Stomach (tissue), 4 donors: ENCODE measurements at regions not wholly inside any gene's neighbourhood (a gene's known extent, or its start where the extent isn't known, plus 50 kb on each side); places are given as distances from the start of the nearest gene placed in this dataset.

ENCODE experiments used
- POLR2A ChIP-seq, 4 donors: fragments of 450-650 bp; IDR thresholded peaks; one replicate each; pipeline ENCODE4 v1.6.1; 2016; ENCODE audit warnings: antibody characterized with exemption in 4 of 4, control low read depth in 2 of 4, mild to moderate bottlenecking in 1 of 4, moderate library complexity in 1 of 4
- POLR2AphosphoS5 ChIP-seq, 3 donors: sonication (generic); formaldehyde crosslinking; IDR thresholded peaks; one replicate each; pipeline ENCODE4 v1.6.1; 2016; ENCODE audit warnings: antibody characterized with exemption in 3 of 3
- TF ChIP-seq, protein P1 (sequence below), 7 experiments: fragments of 450-650 bp in 4 of 7; fragments of 200-600 bp in 3 of 7; sonication (generic) in 3 of 7; IDR thresholded peaks; one replicate each; pipeline ENCODE4 v1.5.1; 2016 to 2019; ENCODE audit warnings: antibody characterized with exemption in 7 of 7, control low read depth in 2 of 7, mild to moderate bottlenecking in 1 of 7

DNA sequence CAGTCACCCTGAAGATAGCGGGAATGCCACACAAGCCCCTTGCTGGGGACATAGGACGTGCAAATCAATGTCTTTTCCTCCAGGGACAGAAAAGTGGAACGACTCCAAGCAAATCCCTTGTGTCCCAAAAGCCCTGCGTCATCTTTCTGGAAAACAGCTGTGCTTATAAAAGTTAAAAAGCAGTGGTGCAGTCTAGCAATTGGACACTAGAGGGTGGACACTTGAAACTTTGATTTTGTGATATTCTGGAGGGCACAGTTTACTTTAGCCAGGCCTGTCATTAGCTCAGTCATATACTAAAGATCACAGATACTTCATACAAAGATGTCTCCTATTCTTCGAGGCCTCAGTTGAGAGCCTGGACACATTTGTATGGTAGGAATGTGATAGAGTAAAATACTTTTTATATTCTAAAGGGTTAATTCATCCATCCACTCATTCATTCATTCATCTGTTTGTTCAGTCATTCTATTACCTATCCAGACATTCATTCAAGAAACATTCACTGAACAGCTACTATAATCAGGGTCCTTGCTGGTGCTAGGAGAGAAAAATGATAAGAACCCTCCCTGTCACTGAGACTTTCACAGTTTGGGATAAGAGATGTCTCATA is 63.8 kb upstream of the ANKRD34C start:
- TF ChIP-seq POLR2A (IDR thresholded peaks at IDR 0.05) (no peak), POLR2AphosphoS5 (IDR thresholded peaks at IDR 0.05) (no peak)
- TF ChIP-seq, protein P1, sequence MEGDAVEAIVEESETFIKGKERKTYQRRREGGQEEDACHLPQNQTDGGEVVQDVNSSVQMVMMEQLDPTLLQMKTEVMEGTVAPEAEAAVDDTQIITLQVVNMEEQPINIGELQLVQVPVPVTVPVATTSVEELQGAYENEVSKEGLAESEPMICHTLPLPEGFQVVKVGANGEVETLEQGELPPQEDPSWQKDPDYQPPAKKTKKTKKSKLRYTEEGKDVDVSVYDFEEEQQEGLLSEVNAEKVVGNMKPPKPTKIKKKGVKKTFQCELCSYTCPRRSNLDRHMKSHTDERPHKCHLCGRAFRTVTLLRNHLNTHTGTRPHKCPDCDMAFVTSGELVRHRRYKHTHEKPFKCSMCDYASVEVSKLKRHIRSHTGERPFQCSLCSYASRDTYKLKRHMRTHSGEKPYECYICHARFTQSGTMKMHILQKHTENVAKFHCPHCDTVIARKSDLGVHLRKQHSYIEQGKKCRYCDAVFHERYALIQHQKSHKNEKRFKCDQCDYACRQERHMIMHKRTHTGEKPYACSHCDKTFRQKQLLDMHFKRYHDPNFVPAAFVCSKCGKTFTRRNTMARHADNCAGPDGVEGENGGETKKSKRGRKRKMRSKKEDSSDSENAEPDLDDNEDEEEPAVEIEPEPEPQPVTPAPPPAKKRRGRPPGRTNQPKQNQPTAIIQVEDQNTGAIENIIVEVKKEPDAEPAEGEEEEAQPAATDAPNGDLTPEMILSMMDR (IDR thresholded peaks at IDR 0.05) = no peak
